Upper lobe of left lung (tissue), 4 donors: ENCODE measurements at regions not wholly inside any gene's neighbourhood (a gene's known extent, or its start where the extent isn't known, plus 50 kb on each side); places are given as distances from the start of the nearest gene placed in this dataset.
"Not testable (repeated sequence)": the region's sequence is repeated elsewhere in the genome, so short reads cannot be mapped to it uniquely, and the experiment has no call there.

Experiments used
- POLR2A ChIP-seq, 4 donors: fragments of 450-650 bp; IDR thresholded peaks; one replicate each; pipeline ENCODE4 v1.5.1; 2016 to 2017; ENCODE audit warnings: antibody characterized with exemption in 4 of 4, mild to moderate bottlenecking in 2 of 4
- TF ChIP-seq, protein P1 (sequence below), 6 experiments: fragments of 450-650 bp in 4 of 6; fragments of 200-600 bp in 2 of 6; sonication (generic) in 2 of 6; IDR thresholded peaks; one replicate each; pipeline ENCODE4 v1.5.1; 2016 to 2019; ENCODE audit warnings: antibody characterized with exemption in 6 of 6

GRCh38 chr12:34228046-34228445 is 205.8 kb downstream of the ALG10 start:
- TF ChIP-seq, protein P1, sequence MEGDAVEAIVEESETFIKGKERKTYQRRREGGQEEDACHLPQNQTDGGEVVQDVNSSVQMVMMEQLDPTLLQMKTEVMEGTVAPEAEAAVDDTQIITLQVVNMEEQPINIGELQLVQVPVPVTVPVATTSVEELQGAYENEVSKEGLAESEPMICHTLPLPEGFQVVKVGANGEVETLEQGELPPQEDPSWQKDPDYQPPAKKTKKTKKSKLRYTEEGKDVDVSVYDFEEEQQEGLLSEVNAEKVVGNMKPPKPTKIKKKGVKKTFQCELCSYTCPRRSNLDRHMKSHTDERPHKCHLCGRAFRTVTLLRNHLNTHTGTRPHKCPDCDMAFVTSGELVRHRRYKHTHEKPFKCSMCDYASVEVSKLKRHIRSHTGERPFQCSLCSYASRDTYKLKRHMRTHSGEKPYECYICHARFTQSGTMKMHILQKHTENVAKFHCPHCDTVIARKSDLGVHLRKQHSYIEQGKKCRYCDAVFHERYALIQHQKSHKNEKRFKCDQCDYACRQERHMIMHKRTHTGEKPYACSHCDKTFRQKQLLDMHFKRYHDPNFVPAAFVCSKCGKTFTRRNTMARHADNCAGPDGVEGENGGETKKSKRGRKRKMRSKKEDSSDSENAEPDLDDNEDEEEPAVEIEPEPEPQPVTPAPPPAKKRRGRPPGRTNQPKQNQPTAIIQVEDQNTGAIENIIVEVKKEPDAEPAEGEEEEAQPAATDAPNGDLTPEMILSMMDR (IDR thresholded peaks at IDR 0.05) = not testable (repeated sequence)
- not testable (repeated sequence) for TF ChIP-seq POLR2A (IDR thresholded peaks at IDR 0.05)
